OCI-LY3 (cell line): ENCODE measurements at regions not wholly inside any gene's neighbourhood (a gene's known extent, or its start where the extent isn't known, plus 50 kb on each side); places are given as distances from the start of the nearest gene placed in this dataset.

Experiments used
- EZH2phosphoT487 ChIP-seq: fragments of 200-600 bp; shearing (Covaris generic); IDR thresholded peaks from 2 replicates; pipeline ENCODE4 v1.6.1; 2018; ENCODE audit warnings: antibody characterized with exemption, mixed run types, low read depth
- TF ChIP-seq, protein P1 (sequence below): fragments of 200-600, 300-600 bp; sonication (generic); IDR thresholded peaks from 2 replicates; pipeline ENCODE4 v1.5.1; 2014; ENCODE audit warnings: antibody characterized with exemption, low read length, low read depth

DNA sequence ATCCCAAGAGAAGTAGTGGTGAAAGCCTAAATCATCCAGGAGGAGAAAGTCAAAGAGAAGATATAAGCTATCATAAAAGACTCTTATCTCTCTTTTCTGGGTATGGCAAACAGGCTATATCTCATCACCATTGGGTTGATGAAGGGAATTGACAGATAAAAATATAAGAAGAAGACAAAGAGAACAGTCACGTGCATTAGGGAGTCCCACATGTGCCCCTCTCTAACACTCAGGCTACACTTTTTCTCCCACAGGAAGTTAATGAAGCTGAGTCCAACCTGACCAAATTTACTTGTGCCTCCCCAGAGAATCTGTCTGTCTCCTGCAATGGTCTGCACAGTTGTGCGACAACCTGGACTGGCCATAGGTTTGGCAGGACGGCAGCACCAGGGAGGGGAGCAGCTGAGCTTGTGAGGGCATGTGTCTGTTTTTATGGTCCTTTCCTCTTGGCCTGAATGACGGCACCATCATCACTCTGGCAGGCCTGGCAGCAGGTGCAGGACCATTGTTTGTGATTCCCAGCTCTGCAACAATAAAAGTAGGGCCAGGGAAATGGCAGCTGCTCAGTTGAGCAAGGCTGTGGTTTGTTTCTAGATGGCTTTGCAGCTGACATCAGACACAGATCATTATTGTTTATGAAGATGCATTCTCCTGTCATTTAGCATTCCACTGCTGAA lies 144.5 kb upstream of the MCHR2 start:
- TF ChIP-seq, protein P1, sequence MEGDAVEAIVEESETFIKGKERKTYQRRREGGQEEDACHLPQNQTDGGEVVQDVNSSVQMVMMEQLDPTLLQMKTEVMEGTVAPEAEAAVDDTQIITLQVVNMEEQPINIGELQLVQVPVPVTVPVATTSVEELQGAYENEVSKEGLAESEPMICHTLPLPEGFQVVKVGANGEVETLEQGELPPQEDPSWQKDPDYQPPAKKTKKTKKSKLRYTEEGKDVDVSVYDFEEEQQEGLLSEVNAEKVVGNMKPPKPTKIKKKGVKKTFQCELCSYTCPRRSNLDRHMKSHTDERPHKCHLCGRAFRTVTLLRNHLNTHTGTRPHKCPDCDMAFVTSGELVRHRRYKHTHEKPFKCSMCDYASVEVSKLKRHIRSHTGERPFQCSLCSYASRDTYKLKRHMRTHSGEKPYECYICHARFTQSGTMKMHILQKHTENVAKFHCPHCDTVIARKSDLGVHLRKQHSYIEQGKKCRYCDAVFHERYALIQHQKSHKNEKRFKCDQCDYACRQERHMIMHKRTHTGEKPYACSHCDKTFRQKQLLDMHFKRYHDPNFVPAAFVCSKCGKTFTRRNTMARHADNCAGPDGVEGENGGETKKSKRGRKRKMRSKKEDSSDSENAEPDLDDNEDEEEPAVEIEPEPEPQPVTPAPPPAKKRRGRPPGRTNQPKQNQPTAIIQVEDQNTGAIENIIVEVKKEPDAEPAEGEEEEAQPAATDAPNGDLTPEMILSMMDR: no peak
- TF ChIP-seq EZH2phosphoT487: no peak
